Keratinocyte (primary cell): ENCODE measurements at regions not wholly inside any gene's neighbourhood (a gene's known extent, or its start where the extent isn't known, plus 50 kb on each side); places are given as distances from the start of the nearest gene placed in this dataset.

Experiments
- DNase-seq: peaks from one replicate; pipeline ENCODE4 v3.0.0-alpha.2; 2011; ENCODE audit warnings: low read depth, missing footprints, low spot score
- FAIRE-seq: peaks from 2 replicates; lab custom pipeline; 2011; peaks lifted over from hg19 to GRCh38; lab: Jason Lieb, UNC
- H2AFZ ChIP-seq: 2 replicates; pipeline ENCODE4 v1.6.0; 2012; ENCODE audit warnings: low read length, control low read depth, inconsistent platforms; ENCODE audit not compliant: control insufficient read depth
- H3K27ac ChIP-seq: 2 replicates; pipeline ENCODE4 v1.5.1; 2011; ENCODE audit warnings: low read length; ENCODE audit not compliant: control insufficient read depth, insufficient read depth
- H3K27me3 ChIP-seq: 3 replicates; pipeline ENCODE4 v1.6.0; 2011; ENCODE audit warnings: low read length; ENCODE audit not compliant: control insufficient read depth, insufficient read depth; ENCODE audit errors: extremely low read depth
- H3K36me3 ChIP-seq, 2 experiments: 2 replicates in 1 of 2; 3 replicates in 1 of 2; pipeline ENCODE4 v1.5.1; 2011; ENCODE audit warnings: low read length in 2 of 2, mild to moderate bottlenecking in 1 of 2; ENCODE audit not compliant: control insufficient read depth in 2 of 2, insufficient read depth in 2 of 2; ENCODE audit errors: extremely low read depth in 1 of 2
- H3K4me1 ChIP-seq: 3 replicates; pipeline ENCODE4 v1.5.1; 2011; ENCODE audit warnings: low read length; ENCODE audit not compliant: control insufficient read depth, insufficient read depth; ENCODE audit errors: extremely low read depth
- H3K4me2 ChIP-seq: 3 replicates; pipeline ENCODE4 v1.6.0; 2011; ENCODE audit warnings: low read depth, low read length; ENCODE audit not compliant: control insufficient read depth, insufficient read depth; ENCODE audit errors: extremely low read depth
- H3K4me3 ChIP-seq, 3 experiments: fragments of 200-600 bp in 1 of 3; sonication (generic) in 1 of 3; 2 replicates in 2 of 3; 3 replicates in 1 of 3; pipeline ENCODE4 v1.5.1; 2011 to 2016; ENCODE audit warnings: low read length in 3 of 3, mild to moderate bottlenecking in 3 of 3, control low read depth in 2 of 3, inconsistent platforms in 1 of 3, low read depth in 1 of 3, mixed read lengths in 1 of 3, mixed run types in 1 of 3, moderate library complexity in 1 of 3; ENCODE audit not compliant: control insufficient read depth in 2 of 3, insufficient read depth in 2 of 3; ENCODE audit errors: extremely low read depth in 1 of 3
- H3K79me2 ChIP-seq: 2 replicates; pipeline ENCODE4 v1.6.0; 2012; ENCODE audit warnings: low read length; ENCODE audit not compliant: control insufficient read depth, insufficient read depth
- H3K9ac ChIP-seq: 3 replicates; pipeline ENCODE4 v1.6.0; 2011; ENCODE audit warnings: low read length; ENCODE audit not compliant: control insufficient read depth, insufficient read depth; ENCODE audit errors: extremely low read depth
- H3K9me1 ChIP-seq: 3 replicates; pipeline ENCODE4 v1.6.0; 2011; ENCODE audit warnings: low read length; ENCODE audit not compliant: control insufficient read depth, insufficient read depth; ENCODE audit errors: extremely low read depth
- H3K9me3 ChIP-seq: 2 replicates; pipeline ENCODE4 v1.5.1; 2012; ENCODE audit warnings: low read depth, low read length; ENCODE audit not compliant: control insufficient read depth
- H4K20me1 ChIP-seq: 3 replicates; pipeline ENCODE4 v1.6.0; 2011; ENCODE audit warnings: low read length; ENCODE audit not compliant: control insufficient read depth, insufficient read depth; ENCODE audit errors: extremely low read depth
- CTCF ChIP-seq, 3 experiments: IDR thresholded peaks in 1 of 3; conservative IDR thresholded peaks in 1 of 3; optimal IDR thresholded peaks in 1 of 3; 2 replicates in 2 of 3; 3 replicates in 1 of 3; pipeline versions ENCODE3 to v1.5.1; 2011; ENCODE audit warnings: low read length in 3 of 3, mild to moderate bottlenecking in 3 of 3, moderate library complexity in 2 of 3, control low read depth in 1 of 3, inconsistent platforms in 1 of 3; ENCODE audit not compliant: insufficient read depth in 2 of 3; ENCODE audit errors: extremely low read depth in 1 of 3
- EZH2 ChIP-seq: IDR thresholded peaks from one replicate; pipeline ENCODE4 v1.6.1; 2012; ENCODE audit warnings: inconsistent platforms, mild to moderate bottlenecking, low read length, moderate library complexity
- dilution Hi-C: fragments of 300-500 bp; cut with MboI; formaldehyde crosslinking; loops from one replicate; pipeline ENCODE4 v1.7.0; 2020; ENCODE audit warnings: low sequenced_read_pairs; ENCODE audit not compliant: extremely low pct_ligation_motif_present

- no peak for FAIRE-seq
These were observed 250.0 kb upstream of the E2F7 start for GRCh38 chr12:77315407-77315806.

GRCh38 chr12:77314378-77315052 is 249.1 kb upstream of the E2F7 start:
- no peaks in the 10 kb centered on the region for H3K36me3 ChIP-seq
- H2AFZ ChIP-seq: no peak overlapping the region
- no peak overlapping the region for H3K27ac ChIP-seq
- no peaks in the 10 kb centered on the region for H3K79me2 ChIP-seq
- no peak for TF ChIP-seq CTCF (optimal IDR thresholded peaks at IDR 0.05 in 1 of 3, IDR thresholded peaks at IDR 0.05 in 1 of 3, conservative IDR thresholded peaks at IDR 0.05 in 1 of 3; ENCODE audit: extremely low read depth in 1 of 3, insufficient read depth in 2 of 3, low read length in 3 of 3)
- no peak for TF ChIP-seq EZH2
- FAIRE-seq: no peak
- no peak overlapping the region for H3K4me2 ChIP-seq
- H4K20me1 ChIP-seq: no peaks in the 10 kb centered on the region
- H3K27me3 ChIP-seq: no peaks in the 10 kb centered on the region
- H3K9me1 ChIP-seq: no peaks in the 10 kb centered on the region
- no peaks in the 10 kb centered on the region for H3K4me1 ChIP-seq
- no peak overlapping the region for H3K9ac ChIP-seq
- dilution Hi-C loops: no loop called here
- DNase-seq: no peak
- no peak overlapping the region for H3K4me3 ChIP-seq
- no peaks in the 10 kb centered on the region for H3K9me3 ChIP-seq

More at GRCh38 chr12:77315407-77315806, 250.0 kb upstream of the E2F7 start:
- no peaks in the 10 kb centered on the region for H3K4me1 ChIP-seq
- no peak overlapping the region for H3K4me3 ChIP-seq
- H3K27me3 ChIP-seq: no peaks in the 10 kb centered on the region
- no peak for DNase-seq
- no peak overlapping the region for H3K9ac ChIP-seq
- no peak overlapping the region for H3K27ac ChIP-seq
- H3K79me2 ChIP-seq: no peaks in the 10 kb centered on the region
- dilution Hi-C loops: no loop called here
- TF ChIP-seq CTCF (optimal IDR thresholded peaks at IDR 0.05 in 1 of 3, IDR thresholded peaks at IDR 0.05 in 1 of 3, conservative IDR thresholded peaks at IDR 0.05 in 1 of 3; ENCODE audit: extremely low read depth in 1 of 3, insufficient read depth in 2 of 3, low read length in 3 of 3) (no peak), EZH2 (no peak)
- H3K4me2 ChIP-seq: no peak overlapping the region
- no peaks in the 10 kb centered on the region for H4K20me1 ChIP-seq
- no peaks in the 10 kb centered on the region for H3K36me3 ChIP-seq
- H3K9me3 ChIP-seq: no peaks in the 10 kb centered on the region
- no peaks in the 10 kb centered on the region for H3K9me1 ChIP-seq
- H2AFZ ChIP-seq: no peak overlapping the region
